HepG2 (cell line): ENCODE measurements at regions not wholly inside any gene's neighbourhood (a gene's known extent, or its start where the extent isn't known, plus 50 kb on each side); places are given as distances from the start of the nearest gene placed in this dataset.

Experiments
- ATAC-seq: fragments of 200-7000 bp; cut with Tn5 transposase; 3 replicates; pipeline ENCODE4 v1.9.1; 2020; ENCODE audit warnings: mild to moderate bottlenecking, moderate library complexity
- BruUV-seq: library from RNA; stranded (reverse); fragments of 400-500 nt; replicated peaks from 2 replicates; lab custom pipeline; 2021; lab: Mats Ljungman, UMichigan
- CTCF ChIA-PET: fragments of 300-600 bp; formaldehyde crosslinking; extraction: SDS; loops from one replicate; lab custom pipeline; 2021; ENCODE audit warnings: low total read pairs, inconsistent platforms, low intra/inter-chr PET ratio; lab: Yijun Ruan, JAX
- POLR2A ChIA-PET: fragments of 350-600 bp; sonication (Branson Sonifier 250); formaldehyde crosslinking; loops from one replicate; lab custom pipeline; 2020; ENCODE audit warnings: antibody characterized with exemption, inconsistent platforms; lab: Yijun Ruan, JAX
- DNase-seq: peaks from one replicate; pipeline ENCODE4 v3.0.0-alpha.2; 2015; ENCODE audit warnings: low spot score
- FAIRE-seq: peaks from 3 replicates; lab custom pipeline; 2011; peaks lifted over from hg19 to GRCh38; lab: Jason Lieb, UNC
- H2AFZ ChIP-seq: one replicate; pipeline ENCODE4 v1.6.1; 2011; ENCODE audit warnings: low read length, inconsistent platforms
- H3K27ac ChIP-seq: fragments of 300-600 bp; 3 replicates; pipeline ENCODE4 v1.8.0; 2011; ENCODE audit warnings: mixed run types, mild to moderate bottlenecking, mixed read lengths, low read length, inconsistent platforms; ENCODE audit not compliant: insufficient read depth; ENCODE audit errors: extremely low read length
- H3K27me3 ChIP-seq, 2 experiments: fragments of 200-600 bp in 1 of 2; 2 replicates in 1 of 2; 3 replicates in 1 of 2; pipeline versions ENCODE4 v1.6.0 to v1.8.0; 2011; ENCODE audit warnings: low read length in 2 of 2, mild to moderate bottlenecking in 2 of 2, moderate library complexity in 2 of 2, inconsistent platforms in 1 of 2; ENCODE audit not compliant: insufficient read depth in 2 of 2, control insufficient read depth in 1 of 2
- H3K36me3 ChIP-seq, 2 experiments: fragments of 200-600 bp in 1 of 2; replicated peaks in 1 of 2; 2 replicates in 1 of 2; 3 replicates in 1 of 2; pipeline versions ENCODE4 v1.5.1 to v1.8.0; 2011; ENCODE audit warnings: low read length in 2 of 2, inconsistent platforms in 1 of 2; ENCODE audit not compliant: insufficient read depth in 2 of 2, control insufficient read depth in 1 of 2
- H3K4me1 ChIP-seq: 2 replicates; pipeline ENCODE4 v1.5.1; 2012; ENCODE audit warnings: low read length, inconsistent platforms; ENCODE audit not compliant: insufficient read depth
- H3K4me2 ChIP-seq: 2 replicates; pipeline ENCODE4 v1.6.0; 2011; ENCODE audit warnings: low read depth, low read length, inconsistent platforms
- H3K4me3 ChIP-seq, 3 experiments: fragments of 200-600 bp in 1 of 3; sonication (generic), shearing (Covaris generic) in 1 of 3; replicated peaks in 1 of 3; 2 replicates each; pipeline ENCODE4 v1.5.1; 2011 to 2016; ENCODE audit warnings: low read length in 3 of 3, inconsistent platforms in 2 of 3, low read depth in 2 of 3, mild to moderate bottlenecking in 2 of 3, control low read depth in 1 of 3, mixed read lengths in 1 of 3; ENCODE audit not compliant: insufficient read depth in 1 of 3
- H3K79me2 ChIP-seq: one replicate; pipeline ENCODE4 v1.6.1; 2011; ENCODE audit warnings: low read length, inconsistent platforms; ENCODE audit not compliant: insufficient read depth
- H3K9ac ChIP-seq: 2 replicates; pipeline ENCODE4 v1.6.0; 2011; ENCODE audit warnings: mild to moderate bottlenecking, low read depth, low read length, inconsistent platforms; ENCODE audit not compliant: insufficient read depth
- H3K9me3 ChIP-seq: 2 replicates; pipeline ENCODE4 v1.5.1; 2012; ENCODE audit warnings: mild to moderate bottlenecking, low read length
- H4K20me1 ChIP-seq: 2 replicates; pipeline ENCODE4 v1.6.0; 2011; ENCODE audit warnings: inconsistent platforms, mild to moderate bottlenecking, low read length, moderate library complexity; ENCODE audit not compliant: insufficient read depth
- FOXA3 ChIP-seq: IDR thresholded peaks from 2 replicates; pipeline ENCODE4 v1.6.1; 2016; ENCODE audit warnings: missing genetic modification reagents, missing compliant biosample characterization
- HNRNPUL1 ChIP-seq: fragments of 200-400 bp; formaldehyde crosslinking; IDR thresholded peaks from 2 replicates; pipeline ENCODE4 v1.6.1; 2017; ENCODE audit warnings: low read depth, mild to moderate bottlenecking, low read length, moderate library complexity
- KDM6A ChIP-seq: IDR thresholded peaks from 2 replicates; pipeline ENCODE4 v1.6.1; 2016; ENCODE audit warnings: low read depth
- MBNL3 ChIP-seq: fragments of 250-450 bp; sonication (Bioruptor Pico); conservative IDR thresholded peaks from 2 replicates; pipeline ENCODE4 v1.8.0; 2022; ENCODE audit warnings: mild to moderate bottlenecking, inconsistent platforms
- POLR2AphosphoS2 ChIP-seq: IDR thresholded peaks from 2 replicates; pipeline ENCODE4 v1.6.1; 2011; ENCODE audit warnings: low read depth, low read length, improper control_type of control experiment
- RBFOX2 ChIP-seq: fragments of 200-400 bp; formaldehyde crosslinking; IDR thresholded peaks from 2 replicates; pipeline ENCODE4 v1.6.1; 2017; ENCODE audit warnings: low read depth, mild to moderate bottlenecking, low read length
- SOX5 ChIP-seq: IDR thresholded peaks from 2 replicates; pipeline ENCODE4 v1.6.1; 2016; ENCODE audit warnings: borderline replicate concordance
- SRSF1 ChIP-seq: fragments of 200-400 bp; formaldehyde crosslinking; optimal IDR thresholded peaks from 2 replicates; pipeline ENCODE3; 2017; ENCODE audit warnings: mild to moderate bottlenecking, low read depth, low read length, moderate library complexity
- ZEB1 ChIP-seq: IDR thresholded peaks from 2 replicates; pipeline ENCODE4 v1.6.1; 2012; ENCODE audit warnings: mild to moderate bottlenecking, low read depth, inconsistent platforms; ENCODE audit not compliant: insufficient replicate concordance
- ZNF30 ChIP-seq: sonication (generic); formaldehyde crosslinking; IDR thresholded peaks from 2 replicates; pipeline ENCODE4 v1.5.0; 2020; ENCODE audit warnings: mild to moderate bottlenecking, missing genetic modification reagents
- WGBS: methylation state at CpG from one replicate; pipeline ENCODE4 v1.1.6; 2017; ENCODE audit warnings: low lambda C conversion rate; 5-methylcytosine and 5-hydroxymethylcytosine counted together
- in situ Hi-C: cut with HindIII; loops from 2 replicates; pipeline ENCODE4 v1.10.0; 2017; ENCODE audit warnings: low pct_unique_long_range_greater_than_20kb; ENCODE audit not compliant: extremely low pct_ligation_motif_present
- intact Hi-C: fragments of 100-400 bp; cut with micrococcal nuclease; formaldehyde crosslinking; loops from one replicate; pipeline ENCODE4 v1.10.0; 2022; ENCODE audit not compliant: unreplicated experiment
- TF ChIP-seq, protein P1 (sequence below): IDR thresholded peaks from 2 replicates; pipeline ENCODE4 v1.6.1; 2018; ENCODE audit warnings: missing genetic modification reagents
- TF ChIP-seq, protein P2 (sequence below): sonication (generic); formaldehyde crosslinking; IDR thresholded peaks from 2 replicates; pipeline ENCODE4 v1.9.0; 2021; ENCODE audit warnings: missing genetic modification reagents, borderline replicate concordance
- TF ChIP-seq, protein P3 (sequence below): sonication (generic); formaldehyde crosslinking; IDR thresholded peaks from 2 replicates; pipeline ENCODE4 v1.4.0; 2020; ENCODE audit warnings: missing genetic modification reagents
- TF ChIP-seq, protein P4 (sequence below): sonication (generic); formaldehyde crosslinking; IDR thresholded peaks from 2 replicates; pipeline ENCODE4 v1.8.0; 2022; ENCODE audit warnings: mild to moderate bottlenecking, missing genetic modification reagents, borderline replicate concordance

DNA sequence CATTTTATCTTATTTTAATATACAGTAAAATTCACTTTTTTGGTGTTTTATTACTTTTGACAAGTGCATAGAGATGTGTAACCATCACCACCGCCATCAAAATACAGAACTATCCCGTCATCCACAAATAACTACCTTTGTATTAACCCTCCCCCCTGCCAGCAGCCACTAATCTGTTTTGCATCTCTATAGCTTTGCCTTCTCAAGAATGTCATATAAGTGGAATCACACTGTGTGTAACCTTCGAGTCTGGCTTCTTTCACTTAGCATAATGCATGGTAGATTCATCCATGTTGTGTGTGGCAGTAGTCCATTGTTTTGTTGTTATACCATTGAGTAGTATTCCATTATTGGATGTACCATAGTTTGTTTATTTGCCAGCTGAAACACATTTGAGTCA is 98.8 kb downstream of the BOD1 start:
- no TSS peak for BruUV-seq
- no peak overlapping the region for H3K4me2 ChIP-seq
- no peak for DNase-seq
- WGBS, result 4% methylated on average over 3 of the region's 3 CpGs
- no peak overlapping the region for H3K4me3 ChIP-seq
- intact Hi-C loops (no loop called here), in situ Hi-C loops (no loop called here)
- H4K20me1 ChIP-seq, result no peaks in the 10 kb centered on the region
- TF ChIP-seq, protein P1, sequence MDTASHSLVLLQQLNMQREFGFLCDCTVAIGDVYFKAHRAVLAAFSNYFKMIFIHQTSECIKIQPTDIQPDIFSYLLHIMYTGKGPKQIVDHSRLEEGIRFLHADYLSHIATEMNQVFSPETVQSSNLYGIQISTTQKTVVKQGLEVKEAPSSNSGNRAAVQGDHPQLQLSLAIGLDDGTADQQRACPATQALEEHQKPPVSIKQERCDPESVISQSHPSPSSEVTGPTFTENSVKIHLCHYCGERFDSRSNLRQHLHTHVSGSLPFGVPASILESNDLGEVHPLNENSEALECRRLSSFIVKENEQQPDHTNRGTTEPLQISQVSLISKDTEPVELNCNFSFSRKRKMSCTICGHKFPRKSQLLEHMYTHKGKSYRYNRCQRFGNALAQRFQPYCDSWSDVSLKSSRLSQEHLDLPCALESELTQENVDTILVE (CRISPR knock-in tag), result no peak
- TF ChIP-seq ZEB1 (no peak), HNRNPUL1 (no peak), KDM6A (no peak), ZNF30 (CRISPR knock-in tag) (no peak), SOX5 (CRISPR knock-in tag) (no peak), POLR2AphosphoS2 (no peak), RBFOX2 (no peak), SRSF1 (no peak), MBNL3 (CRISPR knock-in tag) (no peak), FOXA3 (CRISPR knock-in tag) (no peak)
- TF ChIP-seq, protein P2, sequence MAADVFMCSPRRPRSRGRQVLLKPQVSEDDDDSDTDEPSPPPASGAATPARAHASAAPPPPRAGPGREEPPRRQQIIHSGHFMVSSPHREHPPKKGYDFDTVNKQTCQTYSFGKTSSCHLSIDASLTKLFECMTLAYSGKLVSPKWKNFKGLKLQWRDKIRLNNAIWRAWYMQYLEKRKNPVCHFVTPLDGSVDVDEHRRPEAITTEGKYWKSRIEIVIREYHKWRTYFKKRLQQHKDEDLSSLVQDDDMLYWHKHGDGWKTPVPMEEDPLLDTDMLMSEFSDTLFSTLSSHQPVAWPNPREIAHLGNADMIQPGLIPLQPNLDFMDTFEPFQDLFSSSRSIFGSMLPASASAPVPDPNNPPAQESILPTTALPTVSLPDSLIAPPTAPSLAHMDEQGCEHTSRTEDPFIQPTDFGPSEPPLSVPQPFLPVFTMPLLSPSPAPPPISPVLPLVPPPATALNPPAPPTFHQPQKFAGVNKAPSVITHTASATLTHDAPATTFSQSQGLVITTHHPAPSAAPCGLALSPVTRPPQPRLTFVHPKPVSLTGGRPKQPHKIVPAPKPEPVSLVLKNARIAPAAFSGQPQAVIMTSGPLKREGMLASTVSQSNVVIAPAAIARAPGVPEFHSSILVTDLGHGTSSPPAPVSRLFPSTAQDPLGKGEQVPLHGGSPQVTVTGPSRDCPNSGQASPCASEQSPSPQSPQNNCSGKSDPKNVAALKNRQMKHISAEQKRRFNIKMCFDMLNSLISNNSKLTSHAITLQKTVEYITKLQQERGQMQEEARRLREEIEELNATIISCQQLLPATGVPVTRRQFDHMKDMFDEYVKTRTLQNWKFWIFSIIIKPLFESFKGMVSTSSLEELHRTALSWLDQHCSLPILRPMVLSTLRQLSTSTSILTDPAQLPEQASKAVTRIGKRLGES (CRISPR knock-in tag), result no peak
- TF ChIP-seq, protein P3, sequence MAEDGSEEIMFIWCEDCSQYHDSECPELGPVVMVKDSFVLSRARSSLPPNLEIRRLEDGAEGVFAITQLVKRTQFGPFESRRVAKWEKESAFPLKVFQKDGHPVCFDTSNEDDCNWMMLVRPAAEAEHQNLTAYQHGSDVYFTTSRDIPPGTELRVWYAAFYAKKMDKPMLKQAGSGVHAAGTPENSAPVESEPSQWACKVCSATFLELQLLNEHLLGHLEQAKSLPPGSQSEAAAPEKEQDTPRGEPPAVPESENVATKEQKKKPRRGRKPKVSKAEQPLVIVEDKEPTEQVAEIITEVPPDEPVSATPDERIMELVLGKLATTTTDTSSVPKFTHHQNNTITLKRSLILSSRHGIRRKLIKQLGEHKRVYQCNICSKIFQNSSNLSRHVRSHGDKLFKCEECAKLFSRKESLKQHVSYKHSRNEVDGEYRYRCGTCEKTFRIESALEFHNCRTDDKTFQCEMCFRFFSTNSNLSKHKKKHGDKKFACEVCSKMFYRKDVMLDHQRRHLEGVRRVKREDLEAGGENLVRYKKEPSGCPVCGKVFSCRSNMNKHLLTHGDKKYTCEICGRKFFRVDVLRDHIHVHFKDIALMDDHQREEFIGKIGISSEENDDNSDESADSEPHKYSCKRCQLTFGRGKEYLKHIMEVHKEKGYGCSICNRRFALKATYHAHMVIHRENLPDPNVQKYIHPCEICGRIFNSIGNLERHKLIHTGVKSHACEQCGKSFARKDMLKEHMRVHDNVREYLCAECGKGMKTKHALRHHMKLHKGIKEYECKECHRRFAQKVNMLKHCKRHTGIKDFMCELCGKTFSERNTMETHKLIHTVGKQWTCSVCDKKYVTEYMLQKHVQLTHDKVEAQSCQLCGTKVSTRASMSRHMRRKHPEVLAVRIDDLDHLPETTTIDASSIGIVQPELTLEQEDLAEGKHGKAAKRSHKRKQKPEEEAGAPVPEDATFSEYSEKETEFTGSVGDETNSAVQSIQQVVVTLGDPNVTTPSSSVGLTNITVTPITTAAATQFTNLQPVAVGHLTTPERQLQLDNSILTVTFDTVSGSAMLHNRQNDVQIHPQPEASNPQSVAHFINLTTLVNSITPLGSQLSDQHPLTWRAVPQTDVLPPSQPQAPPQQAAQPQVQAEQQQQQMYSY, result no peak
- TF ChIP-seq, protein P4, sequence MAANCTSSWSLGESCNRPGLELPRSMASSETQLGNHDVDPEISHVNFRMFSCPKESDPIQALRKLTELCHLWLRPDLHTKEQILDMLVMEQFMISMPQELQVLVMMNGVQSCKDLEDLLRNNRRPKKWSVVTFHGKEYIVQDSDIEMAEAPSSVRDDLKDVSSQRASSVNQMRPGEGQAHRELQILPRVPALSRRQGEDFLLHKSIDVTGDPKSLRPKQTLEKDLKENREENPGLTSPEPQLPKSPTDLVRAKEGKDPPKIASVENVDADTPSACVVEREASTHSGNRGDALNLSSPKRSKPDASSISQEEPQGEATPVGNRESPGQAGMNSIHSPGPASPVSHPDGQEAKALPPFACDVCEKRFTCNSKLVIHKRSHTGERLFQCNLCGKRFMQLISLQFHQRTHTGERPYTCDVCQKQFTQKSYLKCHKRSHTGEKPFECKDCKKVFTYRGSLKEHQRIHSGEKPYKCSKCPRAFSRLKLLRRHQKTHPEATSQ (CRISPR knock-in tag), result no peak
- ATAC-seq, result no peak
- H2AFZ ChIP-seq, result no peak overlapping the region
- ChIA-PET POLR2A (no interaction called here), CTCF (no interaction called here)
- no peaks in the 10 kb centered on the region for H3K79me2 ChIP-seq
- no peak for FAIRE-seq
- no peak overlapping the region for H3K27ac ChIP-seq
- no peak overlapping the region for H3K9ac ChIP-seq
- peaks cover 0 to 3% of the 10 kb centered on the region in 2 experiments; a peak in 2 of 5 replicates for H3K27me3 ChIP-seq
- H3K4me1 ChIP-seq, result no peaks in the 10 kb centered on the region
- H3K36me3 ChIP-seq, result no peaks in the 10 kb centered on the region
- no peaks in the 10 kb centered on the region for H3K9me3 ChIP-seq
